GM19023 (cell line): ENCODE measurements at regions not wholly inside any gene's neighbourhood (a gene's known extent, or its start where the extent isn't known, plus 50 kb on each side); places are given as distances from the start of the nearest gene placed in this dataset.
"Not testable (repeated sequence)": the region's sequence is repeated elsewhere in the genome, so short reads cannot be mapped to it uniquely, and the experiment has no call there.

Experiments used
- ATAC-seq: cut with Tn5 transposase; IDR thresholded peaks from one replicate; pipeline ENCODE4 v1.9.1; 2021; ENCODE audit warnings: mild to moderate bottlenecking, moderate library complexity; ENCODE audit not compliant: unreplicated experiment

- ATAC-seq: no peak
Measured at GRCh38 chr9:110131499-110131898, 76.5 kb downstream of the C9orf152 start.

DNA sequence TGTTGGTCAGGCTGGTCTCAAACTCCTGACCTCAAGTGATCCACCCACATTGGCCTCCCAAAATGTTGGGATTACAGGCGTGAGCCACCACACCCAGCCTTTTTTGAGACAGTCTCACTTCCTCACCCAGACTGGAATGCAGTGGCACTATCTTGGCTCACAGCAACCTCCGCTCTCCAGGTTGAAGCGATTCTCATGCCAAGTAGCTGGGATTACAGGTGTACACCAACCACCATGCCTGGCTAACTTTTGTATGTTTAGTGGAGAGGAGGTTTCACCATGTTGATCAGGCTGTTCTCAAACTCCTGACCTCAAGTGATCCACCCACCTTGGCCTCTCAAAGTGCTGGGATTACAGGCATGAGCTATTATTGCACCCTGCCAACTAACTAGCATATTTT, 75.4 kb downstream of the C9orf152 start:
- not testable (repeated sequence) for ATAC-seq

GRCh38 chr9:110133059-110133458, 74.9 kb downstream of the C9orf152 start:
- ATAC-seq: no peak

DNA sequence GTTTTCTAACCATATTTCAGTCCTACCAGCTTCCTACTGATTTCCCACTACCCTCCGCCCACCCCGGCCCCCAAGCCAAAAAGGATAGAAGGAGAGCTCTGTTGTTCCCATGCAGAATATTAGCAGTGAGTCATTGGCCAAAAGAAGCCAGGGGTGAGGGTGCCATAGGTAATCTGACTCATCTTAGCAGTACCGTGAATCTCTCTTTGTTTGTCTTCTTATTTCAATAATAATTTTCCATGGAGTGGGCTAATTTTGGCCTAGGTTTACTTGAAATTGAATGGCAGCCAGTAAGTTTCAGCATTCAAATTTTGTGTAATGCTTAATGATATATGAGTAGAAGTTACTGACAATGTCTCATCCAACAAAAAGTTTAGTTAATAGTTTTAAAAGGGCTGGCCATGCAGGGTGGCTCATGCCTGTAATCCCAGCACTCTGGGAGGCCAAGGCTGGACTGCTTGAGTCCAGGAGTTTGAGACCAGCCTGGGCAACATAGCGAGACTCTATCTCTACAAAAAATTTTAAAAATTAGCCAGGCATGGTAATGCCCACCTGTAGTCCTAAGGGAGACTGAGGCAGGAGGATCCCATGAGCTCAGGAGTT, 74.2 kb downstream of the C9orf152 start:
- no peak for ATAC-seq

DNA sequence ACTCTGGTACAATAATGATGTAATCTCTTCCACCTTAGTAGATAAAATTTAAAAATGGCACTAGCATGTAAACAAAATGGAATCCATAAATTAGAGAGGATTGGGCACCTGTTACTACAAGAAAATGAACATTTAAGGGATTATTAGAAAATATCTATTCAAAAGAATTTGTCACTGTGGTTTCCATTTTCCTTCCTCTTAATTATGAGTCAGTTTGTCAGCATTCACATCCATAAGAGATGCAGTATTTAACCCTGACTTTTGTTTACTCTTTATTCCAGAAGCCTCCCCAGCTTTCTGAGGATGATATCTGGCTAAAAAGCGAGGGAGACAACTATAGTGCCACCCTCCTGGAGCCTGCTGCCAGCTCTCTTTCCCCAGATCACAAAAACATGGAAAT, 72.1 kb downstream of the C9orf152 start:
- ATAC-seq: no peak

- no peak for ATAC-seq
Measured at GRCh38 chr9:110136802-110137201, 71.2 kb downstream of the C9orf152 start.

DNA sequence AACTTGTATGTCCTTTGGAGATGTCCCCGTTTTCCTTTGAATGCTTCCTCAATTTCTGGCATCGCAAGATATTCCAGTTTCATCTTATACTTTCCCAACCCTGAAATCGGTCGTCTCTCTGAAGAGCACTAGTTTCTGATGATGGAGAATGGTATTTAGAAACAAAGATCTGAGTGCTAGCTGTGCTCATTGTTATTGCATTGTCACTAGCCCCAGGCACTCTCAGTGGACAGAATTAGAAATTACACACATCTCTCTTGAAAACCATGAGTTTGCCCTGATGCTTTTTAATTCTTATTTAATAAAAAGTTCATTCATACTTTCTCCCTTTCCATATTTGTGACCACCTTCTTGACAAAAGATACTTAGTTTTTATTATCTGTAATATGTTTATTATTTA, 67.7 kb downstream of the C9orf152 start:
- ATAC-seq: no peak

DNA sequence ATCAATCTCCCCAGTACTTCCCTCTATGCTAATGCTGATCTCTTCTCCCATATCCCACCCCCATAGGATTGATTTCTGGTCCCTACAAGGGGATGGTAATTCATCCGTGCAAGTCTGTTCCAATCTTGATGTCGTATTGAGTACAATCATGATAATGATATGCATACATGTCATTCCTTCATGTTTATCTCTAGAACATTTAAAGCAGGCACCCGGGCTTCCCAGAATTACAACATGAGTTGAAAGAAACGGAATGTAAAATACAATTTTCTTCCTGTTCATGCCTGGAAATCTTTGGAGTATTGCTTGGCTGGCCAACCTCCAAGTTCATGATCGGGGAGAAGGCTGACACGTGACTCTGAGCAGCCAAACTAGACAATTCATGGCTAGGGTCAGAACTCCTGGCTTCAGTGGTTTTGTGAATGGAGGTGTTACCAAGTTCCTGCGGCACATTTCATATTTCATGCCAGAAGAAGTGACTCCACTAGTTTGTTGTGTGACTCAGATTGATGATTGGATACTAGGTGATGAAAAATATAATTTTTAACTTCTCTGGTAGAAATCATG, 66.6 kb downstream of the C9orf152 start:
- ATAC-seq: no peak

DNA sequence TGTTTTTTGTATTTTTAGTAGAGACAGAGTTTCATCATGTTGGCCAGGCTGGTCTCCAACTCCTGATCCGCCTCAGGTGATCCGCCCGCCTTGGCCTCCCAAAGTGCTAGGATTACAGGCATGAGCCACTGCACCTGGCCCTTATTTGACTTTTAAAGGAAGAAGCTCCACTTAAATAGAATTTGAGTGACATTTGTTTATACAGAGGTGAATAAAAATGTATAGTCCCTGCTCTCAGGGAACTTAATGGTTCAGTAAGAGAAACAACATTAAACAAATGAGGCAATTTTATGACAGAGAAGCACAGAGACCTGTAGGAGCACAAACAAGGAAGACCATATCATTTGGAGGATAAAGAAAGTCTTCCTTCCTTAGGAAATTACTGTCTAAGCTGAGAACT, 65.7 kb downstream of the C9orf152 start:
- no peak for ATAC-seq

DNA sequence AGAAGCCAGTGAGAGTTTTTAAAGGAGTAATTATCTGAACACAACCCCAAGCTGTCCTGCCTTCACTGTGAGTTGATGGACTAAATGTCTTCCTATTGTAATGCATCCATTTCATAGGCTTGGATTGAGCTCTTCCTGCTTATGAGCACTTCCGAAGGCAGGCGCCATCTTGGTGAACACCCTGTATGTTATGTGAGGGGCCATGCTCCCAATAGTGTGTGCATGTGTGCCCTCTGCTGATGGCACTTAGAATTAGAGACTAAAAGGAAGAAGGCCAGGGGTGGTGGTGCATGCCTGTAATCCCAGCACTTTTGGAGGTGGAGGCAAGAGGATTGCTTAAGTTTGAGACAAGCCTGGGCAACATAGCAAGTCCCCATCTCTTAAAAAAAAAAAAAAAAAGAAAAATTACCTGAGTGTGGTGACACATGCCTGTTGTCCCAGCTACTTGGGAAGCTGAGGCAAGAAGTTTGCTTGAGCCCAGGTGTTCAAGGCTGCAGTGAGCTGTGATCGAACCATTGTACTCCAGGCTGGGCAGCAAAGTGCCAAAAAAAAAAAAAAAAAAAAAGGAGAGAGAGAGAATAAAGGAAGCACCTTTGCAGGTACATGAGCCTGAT, 65.0 kb downstream of the C9orf152 start:
- no peak for ATAC-seq

- ATAC-seq: peak; percentile 38
Measured at GRCh38 chr9:110143485-110143884, 64.5 kb downstream of the C9orf152 start.

- peak; percentile 49 for ATAC-seq
Measured at GRCh38 chr9:110143950-110144545, 63.9 kb downstream of the C9orf152 start.

DNA sequence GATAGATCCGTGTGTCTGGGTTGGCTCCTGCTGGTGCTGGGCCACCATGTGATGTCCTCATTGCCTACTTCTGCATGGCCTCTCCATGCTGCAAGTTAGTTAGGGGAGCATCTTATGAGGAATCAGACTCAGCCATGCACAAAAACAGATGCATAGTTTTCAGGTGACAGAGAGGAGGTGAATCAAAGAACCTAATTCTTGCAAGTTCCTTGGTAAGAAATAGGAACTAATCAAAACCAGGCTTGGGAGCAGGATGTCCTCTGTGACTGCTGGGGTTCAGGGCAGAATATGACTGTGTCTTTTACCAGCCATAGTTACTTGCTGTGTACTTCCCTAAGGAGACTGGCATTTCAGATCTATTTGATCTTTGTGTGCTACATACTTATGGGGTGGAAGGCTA, 61.6 kb downstream of the C9orf152 start:
- no peak for ATAC-seq

- ATAC-seq: peak; percentile 75
Measured at GRCh38 chr9:110148384-110148783, 59.6 kb downstream of the C9orf152 start.

DNA sequence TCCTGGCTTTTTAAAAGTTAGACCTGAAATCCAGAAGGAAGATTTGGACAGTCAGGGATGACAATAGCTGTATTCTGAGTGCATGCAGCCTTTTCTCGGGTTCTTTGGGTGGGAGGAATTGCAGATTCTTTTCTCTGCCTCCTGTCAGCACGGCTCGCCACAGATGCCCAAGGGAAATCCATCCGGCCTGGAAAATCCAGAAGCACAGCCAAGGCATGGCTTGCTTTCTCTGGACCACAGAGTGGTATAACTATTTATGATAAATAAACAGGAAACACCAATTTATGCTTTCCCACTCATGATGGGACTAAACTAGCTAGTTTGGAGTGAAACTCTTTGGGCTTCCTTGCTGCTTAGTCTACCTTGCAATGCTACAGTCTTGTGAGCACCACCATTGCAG, 59.1 kb downstream of the C9orf152 start:
- ATAC-seq: no peak
